Ishikawa (cell line): ENCODE measurements at regions not wholly inside any gene's neighbourhood (a gene's known extent, or its start where the extent isn't known, plus 50 kb on each side); places are given as distances from the start of the nearest gene placed in this dataset.

Source experiments
- EGR1 ChIP-seq: IDR thresholded peaks from 2 replicates; pipeline ENCODE4 v1.6.1; 2012
- RAD21 ChIP-seq: IDR thresholded peaks from 2 replicates; pipeline ENCODE4 v1.6.1; 2012; ENCODE audit warnings: low read depth
- REST ChIP-seq: IDR thresholded peaks from 2 replicates; pipeline ENCODE4 v1.6.1; 2012; ENCODE audit warnings: low read depth, mild to moderate bottlenecking
- TCF12 ChIP-seq: IDR thresholded peaks from 2 replicates; pipeline ENCODE4 v1.6.1; 2012; ENCODE audit warnings: low read depth
- TEAD4 ChIP-seq: IDR thresholded peaks from 2 replicates; pipeline ENCODE4 v1.6.1; 2012
- YY1 ChIP-seq: IDR thresholded peaks from 2 replicates; pipeline ENCODE4 v1.6.1; 2012; ENCODE audit warnings: low read depth

- TF ChIP-seq TCF12 (no peak), TEAD4 (no peak), YY1 (no peak), RAD21 (no peak), REST (no peak), EGR1 (no peak)
These were observed 81.3 kb upstream of the ELAVL2 start for GRCh38 chr9:23907343-23907742.
